Heart left ventricle (tissue), 13 donors: ENCODE measurements at regions not wholly inside any gene's neighbourhood (a gene's known extent, or its start where the extent isn't known, plus 50 kb on each side); places are given as distances from the start of the nearest gene placed in this dataset.

Experiments used
- CTCF ChIP-seq, 12 donors: fragments of 200-600 bp; sonication (generic) in 4 of 12; IDR thresholded peaks; one replicate each; pipeline versions ENCODE4 v1.5.0 to v1.8.0; 2018 to 2022; ENCODE audit warnings: antibody characterized with exemption in 12 of 12, mild to moderate bottlenecking in 5 of 12
- POLR2A ChIP-seq, 2 donors: fragments of 450-650 bp; IDR thresholded peaks; one replicate each; pipeline ENCODE4 v1.6.1; 2017; ENCODE audit warnings: antibody characterized with exemption in 2 of 2, mild to moderate bottlenecking in 2 of 2, moderate library complexity in 2 of 2
- donor health status: ischemic (EF 13 %, LVEDD 7.1; RV severe dilation, severe dysfunction).
- donor health status: DM: no; HTN: yes; CAD: no.
- donor health status: DM: no; HTN: no; CAD: no.
- donor health status: ischemic (EF 25% LVEDD 6.9; RV normal size, moderate dysfunction).
- donor health status: ischemic (EF 25% LVEDD 5.7; RV mildly dilated, moderate dysfunction).
- donor health status: ischemic (EF 35%, LVEDD 5.7; RV mildly dilated, moderate dysfunction).
- donor health status: nonischemic (EF 11% LVEDD 7.7; RV severe dilation, severe dysfunction).
- donor health status: DM: yes; HTN: yes; CAD: no.
- donor health status: PGD.
- donor health status: ischemic (EF 29% LVEDD 5.4; RV normal size, mild dysfunction).
- donor health status: nonischemic (EF 23%, LVEDD 6.1; RV moderate dilation, normal function).

- no peak for TF ChIP-seq CTCF (IDR thresholded peaks at IDR 0.05)
- TF ChIP-seq POLR2A (IDR thresholded peaks at IDR 0.05) = no peak
Measured at GRCh38 chr2:153227981-153228380, 250.6 kb downstream of the RPRM start.
